Retina (tissue), 1 donor: ENCODE measurements at regions not wholly inside any gene's neighbourhood (a gene's known extent, or its start where the extent isn't known, plus 50 kb on each side); places are given as distances from the start of the nearest gene placed in this dataset.

Experiments used
- DNase-seq: peaks from one replicate; pipeline ENCODE4 v3.0.0-alpha.2; 2016

- DNase-seq = no peak
Measured at GRCh38 chr4:180706766-180707165, 1536.4 kb upstream of the TENM3 start.

GRCh38 chr4:180710628-180711337, 1532.4 kb upstream of the TENM3 start:
- no peak for DNase-seq

- DNase-seq = no peak
Measured at GRCh38 chr4:180717451-180718033, 1525.7 kb upstream of the TENM3 start.

- no peak for DNase-seq
Measured at GRCh38 chr4:180721356-180721755, 1521.8 kb upstream of the TENM3 start.

- DNase-seq = no peak
Measured at GRCh38 chr4:180726611-180727010, 1516.6 kb upstream of the TENM3 start.

GRCh38 chr4:180727478-180727877, 1515.7 kb upstream of the TENM3 start:
- no peak for DNase-seq

GRCh38 chr4:180734753-180735432, 1508.3 kb upstream of the TENM3 start:
- no peak for DNase-seq

GRCh38 chr4:180741703-180742102, 1501.5 kb upstream of the TENM3 start:
- DNase-seq = no peak

- no peak for DNase-seq
Measured at GRCh38 chr4:180745019-180745418, 1498.2 kb upstream of the TENM3 start.

- DNase-seq = no peak
Measured at GRCh38 chr4:180751009-180751408, 1492.2 kb upstream of the TENM3 start.

GRCh38 chr4:180757927-180758326, 1485.3 kb upstream of the TENM3 start:
- DNase-seq = no peak

- no peak for DNase-seq
Measured at GRCh38 chr4:180766045-180766444, 1477.2 kb upstream of the TENM3 start.

- no peak for DNase-seq
Measured at GRCh38 chr4:180766944-180767729, 1476.1 kb upstream of the TENM3 start.

- no peak for DNase-seq
Measured at GRCh38 chr4:180768610-180769009, 1474.6 kb upstream of the TENM3 start.

- no peak for DNase-seq
Measured at GRCh38 chr4:180769791-180770190, 1473.4 kb upstream of the TENM3 start.

GRCh38 chr4:180770265-180770664, 1472.9 kb upstream of the TENM3 start:
- no peak for DNase-seq

- no peak for DNase-seq
Measured at GRCh38 chr4:180784940-180785339, 1458.3 kb upstream of the TENM3 start.

GRCh38 chr4:180788729-180789128, 1454.5 kb upstream of the TENM3 start:
- no peak for DNase-seq

GRCh38 chr4:180789929-180790328, 1453.3 kb upstream of the TENM3 start:
- no peak for DNase-seq

- DNase-seq = no peak
Measured at GRCh38 chr4:180790471-180790870, 1452.7 kb upstream of the TENM3 start.

- no peak for DNase-seq
Measured at GRCh38 chr4:180792541-180792940, 1450.7 kb upstream of the TENM3 start.

GRCh38 chr4:180794333-180794732, 1448.9 kb upstream of the TENM3 start:
- no peak for DNase-seq

GRCh38 chr4:180798036-180798577, 1445.1 kb upstream of the TENM3 start:
- no peak for DNase-seq
